ENCODE measurements at regions not wholly inside any gene's neighbourhood (a gene's known extent, or its start where the extent isn't known, plus 50 kb on each side); places are given as distances from the start of the nearest gene placed in this dataset.
A peak's percentile ranks its signal among the peaks of the same experiment; 100 is the strongest.

DNA sequence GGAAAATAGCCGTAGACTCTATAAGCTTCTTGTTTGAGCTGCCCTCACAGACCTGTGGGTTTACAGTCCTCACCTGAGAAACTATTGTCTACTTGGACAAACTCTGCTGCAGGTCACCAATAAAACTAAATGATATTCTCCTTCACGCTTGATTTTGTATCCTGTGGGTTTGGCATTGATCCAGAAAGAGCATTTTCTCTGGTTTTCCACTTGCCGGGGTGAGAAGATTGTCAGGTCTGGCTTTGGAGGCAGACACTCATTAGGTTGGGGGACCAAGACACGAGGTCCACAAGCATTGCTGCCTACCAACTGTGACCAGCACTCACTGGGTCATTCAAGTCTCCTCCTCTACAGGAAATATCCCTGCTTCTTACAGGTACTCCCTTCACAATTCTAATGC is 68.5 kb downstream of the CDC14C start:
- TF ChIP-seq, protein P1, sequence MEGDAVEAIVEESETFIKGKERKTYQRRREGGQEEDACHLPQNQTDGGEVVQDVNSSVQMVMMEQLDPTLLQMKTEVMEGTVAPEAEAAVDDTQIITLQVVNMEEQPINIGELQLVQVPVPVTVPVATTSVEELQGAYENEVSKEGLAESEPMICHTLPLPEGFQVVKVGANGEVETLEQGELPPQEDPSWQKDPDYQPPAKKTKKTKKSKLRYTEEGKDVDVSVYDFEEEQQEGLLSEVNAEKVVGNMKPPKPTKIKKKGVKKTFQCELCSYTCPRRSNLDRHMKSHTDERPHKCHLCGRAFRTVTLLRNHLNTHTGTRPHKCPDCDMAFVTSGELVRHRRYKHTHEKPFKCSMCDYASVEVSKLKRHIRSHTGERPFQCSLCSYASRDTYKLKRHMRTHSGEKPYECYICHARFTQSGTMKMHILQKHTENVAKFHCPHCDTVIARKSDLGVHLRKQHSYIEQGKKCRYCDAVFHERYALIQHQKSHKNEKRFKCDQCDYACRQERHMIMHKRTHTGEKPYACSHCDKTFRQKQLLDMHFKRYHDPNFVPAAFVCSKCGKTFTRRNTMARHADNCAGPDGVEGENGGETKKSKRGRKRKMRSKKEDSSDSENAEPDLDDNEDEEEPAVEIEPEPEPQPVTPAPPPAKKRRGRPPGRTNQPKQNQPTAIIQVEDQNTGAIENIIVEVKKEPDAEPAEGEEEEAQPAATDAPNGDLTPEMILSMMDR (IDR thresholded peaks at IDR 0.05; ENCODE audit: extremely low read depth, missing control alignments) = no peak
- no peak for DNase-seq (ENCODE audit: low spot score)

- DNase-seq (ENCODE audit: low spot score) = peak; percentile 50
- TF ChIP-seq, protein P1 (IDR thresholded peaks at IDR 0.05; ENCODE audit: extremely low read depth, missing control alignments) = peak; percentile 34
Measured at GRCh38 chr7:49001610-49002033, 77.3 kb downstream of the CDC14C start.

DNA sequence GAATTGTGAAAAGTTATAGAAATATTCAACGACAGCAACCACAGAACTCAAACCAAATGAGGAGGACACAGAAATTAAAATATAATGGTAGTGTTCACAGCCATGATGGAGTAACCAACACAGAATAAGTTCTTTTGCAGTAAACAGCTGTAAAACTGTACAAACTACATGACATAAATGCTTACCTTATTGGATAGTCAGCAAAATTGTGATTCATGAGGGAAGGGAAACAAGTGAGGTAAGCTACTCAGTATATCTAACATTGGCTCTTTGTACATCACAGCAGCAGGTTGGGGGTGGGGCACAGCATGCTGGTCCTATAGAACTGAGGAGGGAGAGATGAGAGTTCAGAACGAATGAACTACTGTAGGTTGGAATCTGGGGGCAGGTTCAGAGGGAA is 86.4 kb downstream of the CDC14C start:
- TF ChIP-seq, protein P1 (IDR thresholded peaks at IDR 0.05; ENCODE audit: extremely low read depth, missing control alignments) = no peak
- no peak for DNase-seq (ENCODE audit: low spot score)

- TF ChIP-seq, protein P1 (IDR thresholded peaks at IDR 0.05; ENCODE audit: extremely low read depth, missing control alignments) = no peak
- no peak for DNase-seq (ENCODE audit: low spot score)
Measured at GRCh38 chr7:49014870-49015269, 90.5 kb downstream of the CDC14C start.

- DNase-seq (ENCODE audit: low spot score) = no peak
- TF ChIP-seq, protein P1 (IDR thresholded peaks at IDR 0.05; ENCODE audit: extremely low read depth, missing control alignments) = no peak
Measured at GRCh38 chr7:49020145-49020544, 95.8 kb downstream of the CDC14C start.

DNA sequence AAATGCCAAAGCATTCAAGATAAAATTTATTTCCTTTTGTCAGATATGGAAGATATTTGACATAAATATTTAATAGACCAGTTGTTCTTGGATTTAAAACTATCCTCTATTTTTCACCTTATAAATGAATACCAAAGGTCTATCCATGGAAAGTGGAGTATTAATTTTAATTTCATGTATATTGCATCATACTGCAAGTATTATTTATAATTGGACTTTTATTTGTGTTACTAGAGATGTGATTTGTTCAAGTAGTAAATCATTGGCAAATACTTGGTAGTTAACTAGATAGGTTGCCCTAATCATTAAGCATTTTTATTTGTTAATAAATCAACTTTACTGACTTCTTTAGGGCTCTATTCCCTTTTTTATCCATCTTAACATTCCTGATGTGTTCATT is 98.1 kb downstream of the CDC14C start:
- no peak for DNase-seq (ENCODE audit: low spot score)
- TF ChIP-seq, protein P1 (IDR thresholded peaks at IDR 0.05; ENCODE audit: extremely low read depth, missing control alignments) = no peak

DNA sequence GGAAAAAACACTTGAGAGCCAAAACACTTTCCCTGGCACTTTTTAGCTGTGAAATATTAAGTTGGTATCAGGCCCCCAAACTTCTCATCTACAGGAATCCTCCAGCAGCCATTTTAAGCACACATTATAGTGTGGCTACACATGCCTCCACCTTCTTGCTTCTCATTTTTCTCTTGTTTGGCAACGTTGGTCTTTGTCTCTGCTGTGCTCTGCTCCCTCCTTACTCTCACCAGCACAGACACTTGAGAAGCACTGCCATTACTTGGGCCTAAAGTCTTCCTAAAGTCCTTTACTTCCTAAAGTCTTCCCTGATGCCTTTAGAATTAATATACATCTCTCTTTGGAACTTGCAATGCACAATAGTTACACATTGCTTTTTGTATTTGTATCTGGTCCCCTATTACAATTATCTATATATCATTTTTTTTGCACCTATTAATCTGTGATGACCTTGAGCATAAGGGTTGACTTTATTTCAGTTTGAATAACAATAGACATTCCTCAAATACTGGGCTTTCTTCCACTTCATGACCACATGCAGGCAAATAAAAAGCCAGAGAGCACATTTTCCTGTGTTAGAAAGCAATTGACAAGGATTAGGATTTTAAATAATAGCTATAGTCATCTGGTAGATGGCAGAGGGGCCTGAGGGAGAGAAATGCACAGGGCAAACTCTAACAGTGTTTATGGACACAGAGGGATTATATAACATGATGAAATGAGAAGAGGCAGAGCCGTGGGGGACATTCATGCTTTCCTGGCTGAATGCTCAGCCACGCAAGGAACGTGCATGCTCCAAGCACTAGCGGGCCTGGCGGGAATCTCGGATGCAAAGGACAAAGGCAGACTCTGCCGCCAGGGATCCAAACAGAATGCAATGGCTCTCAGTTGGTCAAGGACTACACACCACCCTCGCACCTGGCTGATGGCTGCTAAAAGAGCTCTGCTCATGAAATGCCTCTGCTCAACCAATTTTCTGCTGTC is 99.3 kb downstream of the CDC14C start:
- TF ChIP-seq, protein P1 (IDR thresholded peaks at IDR 0.05; ENCODE audit: extremely low read depth, missing control alignments) = no peak
- no peak for DNase-seq (ENCODE audit: low spot score)

All from GM20000 (cell line).